Panc1 (cell line): ENCODE measurements at regions not wholly inside any gene's neighbourhood (a gene's known extent, or its start where the extent isn't known, plus 50 kb on each side); places are given as distances from the start of the nearest gene placed in this dataset.

ENCODE experiments used
- ATAC-seq: fragments of 200-7000 bp; cut with Tn5 transposase; 2 replicates; pipeline ENCODE4 v1.9.1; 2020; ENCODE audit warnings: mild to moderate bottlenecking, moderate library complexity
- BruUV-seq: library from RNA; stranded (reverse); fragments of 400-500 nt; replicated peaks from 2 replicates; lab custom pipeline; 2021; lab: Mats Ljungman, UMichigan
- CTCF ChIA-PET: fragments of 300-600 bp; sonication (Branson Sonifier 250); formaldehyde crosslinking; loops from one replicate; lab custom pipeline; 2022; ENCODE audit warnings: antibody characterized with exemption; lab: Charles Lee
- POLR2A ChIA-PET: fragments of 300-600 bp; sonication (Branson Sonifier 250); formaldehyde crosslinking; loops from one replicate; lab custom pipeline; 2022; ENCODE audit warnings: antibody characterized with exemption; lab: Charles Lee
- DNase-seq: peaks from one replicate; pipeline ENCODE4 v3.0.0-alpha.2; 2010; ENCODE audit warnings: low read depth, low spot score
- H3K27ac ChIP-seq: 2 replicates; pipeline ENCODE4 v1.5.1; 2011; ENCODE audit warnings: mild to moderate bottlenecking, low read length, inconsistent platforms
- H3K27me3 ChIP-seq: fragments of 200-500 bp; sonication (Bioruptor generic); 2 replicates; pipeline ENCODE4 v1.6.0; 2014; ENCODE audit warnings: low read length, inconsistent platforms; ENCODE audit not compliant: control insufficient read depth, insufficient read depth
- H3K36me3 ChIP-seq: fragments of 200-500 bp; sonication (Bioruptor generic); 2 replicates; pipeline ENCODE4 v1.5.1; 2014; ENCODE audit warnings: inconsistent platforms, mild to moderate bottlenecking, low read length, moderate library complexity; ENCODE audit not compliant: control insufficient read depth, insufficient read depth
- H3K4me1 ChIP-seq: 2 replicates; pipeline ENCODE4 v1.5.1; 2011; ENCODE audit warnings: inconsistent platforms, mild to moderate bottlenecking, low read length, moderate library complexity; ENCODE audit not compliant: control insufficient read depth, insufficient read depth
- H3K4me3 ChIP-seq, 2 experiments: 2 replicates each; pipeline ENCODE4 v1.5.1; 2011 to 2012; ENCODE audit warnings: low read depth in 2 of 2, low read length in 2 of 2, mild to moderate bottlenecking in 2 of 2, inconsistent platforms in 1 of 2, moderate library complexity in 1 of 2
- H3K9me3 ChIP-seq: fragments of 200-500 bp; sonication (Bioruptor generic); 2 replicates; pipeline ENCODE4 v1.5.1; 2014; ENCODE audit warnings: low read depth, mild to moderate bottlenecking, inconsistent platforms, low read length, moderate library complexity; ENCODE audit not compliant: control insufficient read depth, insufficient read depth
- POLR2AphosphoS5 ChIP-seq: IDR thresholded peaks from 2 replicates; pipeline ENCODE4 v1.6.1; 2012; ENCODE audit warnings: mild to moderate bottlenecking, low read depth, low read length, moderate library complexity
- SIN3A ChIP-seq: IDR thresholded peaks from 2 replicates; pipeline ENCODE4 v1.6.1; 2012; ENCODE audit warnings: low read depth, mild to moderate bottlenecking, low read length, moderate library complexity, borderline replicate concordance; ENCODE audit not compliant: insufficient read depth
- TCF7L2 ChIP-seq: IDR thresholded peaks from 2 replicates; pipeline ENCODE4 v1.6.1; 2011; ENCODE audit warnings: mild to moderate bottlenecking, low read depth, low read length, inconsistent platforms
- in situ Hi-C: cut with HindIII; loops from 2 replicates; pipeline ENCODE4 v1.10.0; 2016; ENCODE audit warnings: low sequenced_read_pairs, low pct_unique_long_range_greater_than_20kb
- intact Hi-C: fragments of 100-400 bp; cut with micrococcal nuclease; formaldehyde crosslinking; loops from one replicate; pipeline ENCODE4 v1.10.0; 2022; ENCODE audit not compliant: unreplicated experiment
- TF ChIP-seq, protein P1 (sequence below): fragments of 450-650 bp; IDR thresholded peaks from 2 replicates; pipeline ENCODE4 v1.5.1; 2017; ENCODE audit warnings: mild to moderate bottlenecking
- TF ChIP-seq, protein P2 (sequence below), 2 experiments: IDR thresholded peaks; 2 replicates each; pipeline ENCODE4 v1.6.1; 2011 to 2012; ENCODE audit warnings: low read depth in 2 of 2, control low read depth in 1 of 2, low read length in 1 of 2, mild to moderate bottlenecking in 1 of 2, moderate library complexity in 1 of 2; ENCODE audit not compliant: insufficient read depth in 1 of 2

DNA sequence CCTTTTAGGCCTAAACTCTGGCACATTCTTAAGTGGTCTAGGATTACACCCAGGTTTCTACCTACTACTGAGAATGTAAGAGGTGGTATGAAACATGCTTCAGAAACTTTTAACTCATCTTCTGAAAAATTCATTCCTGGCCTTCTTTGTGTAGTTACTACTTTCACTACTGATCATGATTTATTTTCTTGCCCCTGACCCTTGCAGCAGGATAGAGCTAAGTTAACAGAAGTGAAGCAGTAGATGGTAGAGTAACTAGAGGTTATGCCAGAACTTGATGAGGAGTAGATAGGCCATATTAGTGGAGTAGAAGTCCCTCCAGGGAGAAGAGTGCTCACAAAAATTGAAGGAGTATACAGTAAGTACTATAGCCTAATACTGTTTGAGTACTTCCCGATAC, 75.5 kb upstream of the MSTN start:
- BruUV-seq = no TSS peak
- ChIA-PET POLR2A (no interaction called here), CTCF (no interaction called here)
- in situ Hi-C loops = no loop called here
- intact Hi-C loops = no loop called here
- Histone ChIP-seq H3K9me3 (no peaks in the 10 kb centered on the region), H3K4me1 (no peaks in the 10 kb centered on the region), H3K4me3 (no peak overlapping the region), H3K27me3 (no peaks in the 10 kb centered on the region), H3K36me3 (no peaks in the 10 kb centered on the region), H3K27ac (no peak overlapping the region)
- no peak for ATAC-seq
- TF ChIP-seq POLR2AphosphoS5 (no peak), TCF7L2 (no peak), SIN3A (no peak)
- TF ChIP-seq, protein P1, sequence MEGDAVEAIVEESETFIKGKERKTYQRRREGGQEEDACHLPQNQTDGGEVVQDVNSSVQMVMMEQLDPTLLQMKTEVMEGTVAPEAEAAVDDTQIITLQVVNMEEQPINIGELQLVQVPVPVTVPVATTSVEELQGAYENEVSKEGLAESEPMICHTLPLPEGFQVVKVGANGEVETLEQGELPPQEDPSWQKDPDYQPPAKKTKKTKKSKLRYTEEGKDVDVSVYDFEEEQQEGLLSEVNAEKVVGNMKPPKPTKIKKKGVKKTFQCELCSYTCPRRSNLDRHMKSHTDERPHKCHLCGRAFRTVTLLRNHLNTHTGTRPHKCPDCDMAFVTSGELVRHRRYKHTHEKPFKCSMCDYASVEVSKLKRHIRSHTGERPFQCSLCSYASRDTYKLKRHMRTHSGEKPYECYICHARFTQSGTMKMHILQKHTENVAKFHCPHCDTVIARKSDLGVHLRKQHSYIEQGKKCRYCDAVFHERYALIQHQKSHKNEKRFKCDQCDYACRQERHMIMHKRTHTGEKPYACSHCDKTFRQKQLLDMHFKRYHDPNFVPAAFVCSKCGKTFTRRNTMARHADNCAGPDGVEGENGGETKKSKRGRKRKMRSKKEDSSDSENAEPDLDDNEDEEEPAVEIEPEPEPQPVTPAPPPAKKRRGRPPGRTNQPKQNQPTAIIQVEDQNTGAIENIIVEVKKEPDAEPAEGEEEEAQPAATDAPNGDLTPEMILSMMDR = no peak
- TF ChIP-seq, protein P2, sequence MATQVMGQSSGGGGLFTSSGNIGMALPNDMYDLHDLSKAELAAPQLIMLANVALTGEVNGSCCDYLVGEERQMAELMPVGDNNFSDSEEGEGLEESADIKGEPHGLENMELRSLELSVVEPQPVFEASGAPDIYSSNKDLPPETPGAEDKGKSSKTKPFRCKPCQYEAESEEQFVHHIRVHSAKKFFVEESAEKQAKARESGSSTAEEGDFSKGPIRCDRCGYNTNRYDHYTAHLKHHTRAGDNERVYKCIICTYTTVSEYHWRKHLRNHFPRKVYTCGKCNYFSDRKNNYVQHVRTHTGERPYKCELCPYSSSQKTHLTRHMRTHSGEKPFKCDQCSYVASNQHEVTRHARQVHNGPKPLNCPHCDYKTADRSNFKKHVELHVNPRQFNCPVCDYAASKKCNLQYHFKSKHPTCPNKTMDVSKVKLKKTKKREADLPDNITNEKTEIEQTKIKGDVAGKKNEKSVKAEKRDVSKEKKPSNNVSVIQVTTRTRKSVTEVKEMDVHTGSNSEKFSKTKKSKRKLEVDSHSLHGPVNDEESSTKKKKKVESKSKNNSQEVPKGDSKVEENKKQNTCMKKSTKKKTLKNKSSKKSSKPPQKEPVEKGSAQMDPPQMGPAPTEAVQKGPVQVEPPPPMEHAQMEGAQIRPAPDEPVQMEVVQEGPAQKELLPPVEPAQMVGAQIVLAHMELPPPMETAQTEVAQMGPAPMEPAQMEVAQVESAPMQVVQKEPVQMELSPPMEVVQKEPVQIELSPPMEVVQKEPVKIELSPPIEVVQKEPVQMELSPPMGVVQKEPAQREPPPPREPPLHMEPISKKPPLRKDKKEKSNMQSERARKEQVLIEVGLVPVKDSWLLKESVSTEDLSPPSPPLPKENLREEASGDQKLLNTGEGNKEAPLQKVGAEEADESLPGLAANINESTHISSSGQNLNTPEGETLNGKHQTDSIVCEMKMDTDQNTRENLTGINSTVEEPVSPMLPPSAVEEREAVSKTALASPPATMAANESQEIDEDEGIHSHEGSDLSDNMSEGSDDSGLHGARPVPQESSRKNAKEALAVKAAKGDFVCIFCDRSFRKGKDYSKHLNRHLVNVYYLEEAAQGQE (IDR thresholded peaks at IDR 0.05; ENCODE audit: insufficient read depth in 1 of 2, low read depth in 2 of 2, low read length in 1 of 2) = no peak
- no peak for DNase-seq

DNA sequence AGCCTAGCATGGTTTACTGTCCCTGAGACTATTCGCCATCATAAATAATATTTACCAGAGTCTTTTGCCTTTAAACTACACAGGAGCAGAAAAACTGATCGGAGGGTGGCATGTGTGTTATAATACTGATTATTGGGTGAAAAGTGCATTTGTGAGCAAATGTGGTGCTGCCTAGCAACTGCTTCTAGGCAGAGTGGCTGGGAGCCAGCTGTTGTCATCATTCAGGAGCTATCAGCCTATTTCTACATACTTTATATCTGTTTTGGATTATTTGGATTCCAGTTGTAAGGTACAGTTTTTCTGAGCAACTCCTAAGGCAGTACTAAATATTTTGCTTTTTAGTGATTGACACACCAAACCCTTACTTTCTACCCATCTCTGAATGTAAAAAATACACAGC, 75.0 kb upstream of the MSTN start:
- BruUV-seq = no TSS peak
- Histone ChIP-seq H3K9me3 (no peaks in the 10 kb centered on the region), H3K36me3 (no peaks in the 10 kb centered on the region), H3K27ac (no peak overlapping the region), H3K27me3 (no peaks in the 10 kb centered on the region), H3K4me1 (no peaks in the 10 kb centered on the region), H3K4me3 (no peak overlapping the region)
- ATAC-seq (no peak), DNase-seq (no peak)
- no peak for TF ChIP-seq SIN3A
- TF ChIP-seq POLR2AphosphoS5 = no peak
- no peak for TF ChIP-seq TCF7L2
- TF ChIP-seq, protein P2 (IDR thresholded peaks at IDR 0.05; ENCODE audit: insufficient read depth in 1 of 2, low read depth in 2 of 2, low read length in 1 of 2) = no peak
- TF ChIP-seq, protein P1 = no peak
- ChIA-PET POLR2A (no interaction called here), CTCF (interaction anchor here (0.6 kb wide), 1 partner anchor 63 kb away, joined by 5 read pairs; no protein-coding TSS in a partner anchor)
- intact Hi-C loops (no loop called here), in situ Hi-C loops (no loop called here)
